NCI-H2107 treated with DMSO at 0.1 percent for 48 hours (cell line): ENCODE measurements at regions not wholly inside any gene's neighbourhood (a gene's known extent, or its start where the extent isn't known, plus 50 kb on each side); places are given as distances from the start of the nearest gene placed in this dataset.
"Not testable (repeated sequence)": the region's sequence is repeated elsewhere in the genome, so short reads cannot be mapped to it uniquely, and the experiment has no call there.

ENCODE experiments used
- DNase-seq: peaks from one replicate; lab custom pipeline; 2025; ENCODE audit not compliant: unreplicated experiment; lab: John Stamatoyannopoulos, UW

DNA sequence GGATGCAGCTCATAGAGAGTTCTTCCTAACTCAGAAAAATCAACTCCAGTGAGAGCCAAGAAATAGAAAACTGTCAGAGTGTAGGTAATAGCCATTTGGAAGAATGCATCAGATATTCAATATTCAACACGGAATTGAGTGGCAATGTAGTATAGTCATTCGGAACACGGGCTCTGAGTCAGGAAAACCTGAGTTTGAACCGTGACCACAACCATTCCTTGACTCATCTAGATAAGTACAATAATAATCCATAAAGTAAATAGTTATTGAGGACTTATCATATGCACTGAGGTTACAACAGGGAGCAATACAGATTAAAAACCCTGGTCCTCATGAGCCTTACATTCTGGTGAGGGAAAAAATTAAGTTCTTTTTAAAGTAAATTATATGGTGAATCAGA lies 62.6 kb upstream of the PHF21A start:
- DNase-seq = no peak

DNA sequence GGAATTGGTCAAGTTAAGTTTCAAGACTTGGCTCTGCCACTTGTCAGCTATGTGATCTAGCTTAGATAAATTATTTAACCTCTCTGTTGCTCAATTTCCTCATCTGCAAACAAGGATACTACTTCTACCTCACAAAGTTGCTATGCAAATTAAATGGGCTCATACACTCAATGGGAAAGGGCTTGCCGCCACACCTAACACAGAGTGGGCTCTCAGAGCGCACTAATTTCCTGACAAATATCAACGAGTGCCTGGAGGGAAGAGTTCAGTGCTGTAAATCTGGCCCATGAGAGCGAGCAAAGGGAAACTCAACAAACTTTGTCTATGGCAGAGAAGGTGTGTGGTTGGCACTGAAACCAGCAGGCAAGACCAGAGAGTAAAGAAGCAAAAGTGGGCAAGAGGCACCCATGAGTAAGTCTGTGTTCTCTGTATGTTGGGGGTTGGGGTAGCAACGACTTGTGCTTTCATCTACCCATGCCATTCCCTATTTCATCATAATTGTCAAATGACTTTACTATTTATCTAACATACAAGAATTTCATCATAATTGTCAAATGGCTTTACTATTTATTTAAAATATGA lies 60.7 kb upstream of the PHF21A start:
- no peak for DNase-seq

DNA sequence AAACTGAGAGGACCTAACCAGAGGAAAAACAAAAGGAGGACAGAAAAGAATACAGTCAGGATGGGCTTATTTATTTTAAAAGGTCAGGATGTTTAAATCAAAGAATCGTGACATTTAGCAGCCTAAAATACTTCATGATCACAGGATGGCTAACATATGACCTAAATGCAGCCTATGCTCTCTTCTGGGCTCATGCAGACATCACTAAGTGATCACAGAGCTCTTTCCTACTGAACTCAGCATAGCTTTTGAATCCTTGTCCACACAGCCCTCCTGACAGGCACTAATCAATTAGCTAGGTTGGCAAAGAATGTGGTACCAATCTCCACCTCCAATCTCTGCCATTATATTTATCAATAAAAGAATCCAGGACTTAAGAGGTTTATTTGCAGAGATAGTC lies 60.1 kb upstream of the PHF21A start:
- DNase-seq = no peak

DNA sequence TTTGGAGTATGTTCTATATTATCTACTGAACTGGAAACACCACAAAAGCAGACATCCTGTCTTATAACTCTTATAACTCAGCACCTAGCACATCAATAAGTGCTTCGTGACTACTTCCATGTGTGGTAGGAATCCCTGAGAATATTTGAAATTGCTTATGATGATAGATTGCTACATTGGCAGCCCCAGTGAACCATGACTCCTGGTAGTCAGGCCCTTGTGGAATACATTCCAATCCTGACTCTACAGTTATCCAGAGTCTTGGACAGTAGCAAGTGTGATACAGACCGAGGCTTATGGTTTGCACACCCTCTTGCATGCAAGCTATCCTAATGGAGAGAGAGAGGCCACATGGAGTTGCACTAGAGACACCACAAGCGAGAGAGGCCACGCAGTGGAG lies 59.5 kb upstream of the PHF21A start:
- no peak for DNase-seq

DNA sequence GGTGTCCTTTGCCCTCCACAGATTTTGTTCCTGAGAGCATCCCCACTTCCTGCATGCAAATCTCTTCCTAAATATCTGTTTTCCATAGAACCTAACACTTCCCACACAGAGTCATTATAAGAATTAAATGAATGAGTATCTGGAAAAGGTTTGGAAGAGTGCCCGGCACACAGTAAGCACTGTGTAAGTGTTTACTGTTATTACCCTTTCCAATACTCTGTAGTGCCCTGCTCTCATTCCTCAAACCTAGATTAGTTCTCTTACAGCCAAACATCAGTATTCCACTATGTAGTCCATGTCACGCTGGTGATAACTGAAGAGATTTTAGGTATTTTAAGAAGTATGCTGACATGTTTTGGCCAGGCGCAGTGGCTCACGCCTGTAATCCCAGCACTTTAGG lies 57.3 kb upstream of the PHF21A start:
- DNase-seq = peak; percentile 8

DNA sequence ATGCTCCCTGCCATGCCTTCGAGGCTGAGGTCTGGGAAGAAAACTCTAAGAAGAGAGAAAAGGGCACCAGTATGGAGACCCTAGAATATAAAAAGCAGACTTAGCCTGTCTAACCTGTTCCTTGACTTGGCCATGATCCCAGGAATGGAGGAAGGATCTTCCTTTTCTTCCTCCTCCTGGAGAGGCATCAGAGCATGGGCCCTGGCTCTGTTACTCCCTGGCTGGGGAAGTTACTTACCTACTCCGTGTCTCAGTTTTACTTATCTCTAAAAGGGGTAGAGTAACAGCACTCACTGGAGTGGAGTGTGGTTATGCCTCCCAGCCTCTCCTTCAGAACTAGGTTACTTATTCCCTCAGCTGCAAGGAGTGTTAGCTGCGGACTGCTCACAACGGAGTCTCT lies 55.2 kb upstream of the PHF21A start:
- no peak for DNase-seq

DNA sequence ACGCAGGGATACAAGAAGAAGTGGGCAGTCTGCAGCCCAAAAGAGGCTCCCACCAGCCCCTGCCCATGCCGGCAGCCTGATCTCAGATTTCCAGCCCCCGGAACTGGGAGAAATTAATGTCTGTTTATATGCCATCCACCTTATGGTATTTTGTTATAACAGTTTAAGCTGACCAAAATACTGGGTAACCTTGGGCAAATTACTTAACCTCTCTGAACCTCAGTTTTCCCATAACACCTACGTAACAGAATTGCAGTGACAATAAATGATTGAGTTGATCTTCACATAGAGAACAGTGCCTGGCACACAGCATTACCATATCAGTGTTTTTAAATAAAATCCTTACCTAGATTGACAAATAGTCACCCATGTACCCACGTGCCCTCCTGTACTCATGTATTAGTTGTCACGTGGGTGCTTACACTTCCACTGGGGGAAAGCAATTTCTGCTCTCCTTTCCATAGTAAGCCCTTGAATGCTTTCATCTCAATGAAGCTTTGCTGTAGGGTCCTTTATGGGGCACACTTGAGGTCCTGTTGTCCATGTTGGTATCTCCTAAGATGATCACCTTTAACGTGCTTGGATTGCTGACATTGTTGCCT lies 54.2 kb upstream of the PHF21A start:
- no peak for DNase-seq

DNA sequence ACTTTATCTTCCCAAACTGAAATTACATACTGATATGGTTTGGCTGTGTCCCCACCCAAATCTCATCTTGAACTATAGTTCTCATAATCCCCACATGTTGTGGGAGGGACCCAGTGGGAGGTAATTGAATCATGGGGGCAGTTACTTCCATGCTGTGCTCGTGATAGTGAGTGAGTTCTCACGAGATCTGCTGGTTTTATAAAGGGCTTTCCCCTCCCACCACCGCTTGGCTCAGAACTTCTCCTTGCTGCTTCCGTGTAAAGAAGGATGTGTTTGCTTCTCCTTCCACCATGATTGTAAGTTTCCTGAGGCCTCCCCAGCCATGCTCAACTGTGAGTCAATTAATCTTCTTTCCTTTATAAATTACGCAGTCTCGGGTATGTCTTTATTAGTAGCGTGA lies 50.4 kb upstream of the PHF21A start:
- not testable (repeated sequence) for DNase-seq
